GM12801 (cell line): ENCODE measurements at regions not wholly inside any gene's neighbourhood (a gene's known extent, or its start where the extent isn't known, plus 50 kb on each side); places are given as distances from the start of the nearest gene placed in this dataset.

Source experiments
- TF ChIP-seq, protein P1 (sequence below): IDR thresholded peaks from one replicate; pipeline ENCODE4 v1.5.1; 2011; ENCODE audit warnings: control low read depth; ENCODE audit not compliant: insufficient read length; ENCODE audit errors: extremely low read depth

DNA sequence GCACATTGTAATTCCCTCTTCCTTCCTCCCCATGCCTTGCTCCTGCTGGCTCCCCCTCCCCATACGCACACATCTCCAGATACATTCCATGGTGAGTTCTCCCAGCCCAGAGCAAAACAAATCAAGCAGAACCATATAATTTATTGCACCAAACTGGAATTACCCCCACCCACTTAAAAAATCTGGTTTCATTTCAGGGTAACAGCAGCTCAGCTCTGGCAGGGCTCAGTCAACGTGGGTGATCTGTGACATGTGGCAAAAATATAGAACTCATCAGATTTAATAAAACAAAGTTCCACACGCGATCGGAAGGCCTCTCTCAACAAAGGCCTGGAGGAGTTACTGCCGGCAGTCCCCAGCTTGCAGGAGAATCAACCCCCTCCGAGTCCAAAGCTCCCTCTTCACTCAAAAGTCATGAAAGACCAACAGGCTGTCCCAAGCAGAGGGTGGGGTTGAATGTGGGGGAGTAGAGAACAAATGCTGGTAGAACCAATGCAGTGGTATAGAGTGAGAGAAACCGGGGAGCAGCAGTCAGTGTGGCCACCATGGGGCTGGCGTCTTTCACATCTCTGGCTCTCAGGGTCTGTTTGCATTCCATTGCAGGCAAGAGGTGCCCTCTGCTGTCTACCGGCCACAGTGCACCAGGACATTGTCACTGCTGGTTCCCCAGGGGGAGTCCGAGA, 323.3 kb upstream of the NT5E start:
- TF ChIP-seq, protein P1, sequence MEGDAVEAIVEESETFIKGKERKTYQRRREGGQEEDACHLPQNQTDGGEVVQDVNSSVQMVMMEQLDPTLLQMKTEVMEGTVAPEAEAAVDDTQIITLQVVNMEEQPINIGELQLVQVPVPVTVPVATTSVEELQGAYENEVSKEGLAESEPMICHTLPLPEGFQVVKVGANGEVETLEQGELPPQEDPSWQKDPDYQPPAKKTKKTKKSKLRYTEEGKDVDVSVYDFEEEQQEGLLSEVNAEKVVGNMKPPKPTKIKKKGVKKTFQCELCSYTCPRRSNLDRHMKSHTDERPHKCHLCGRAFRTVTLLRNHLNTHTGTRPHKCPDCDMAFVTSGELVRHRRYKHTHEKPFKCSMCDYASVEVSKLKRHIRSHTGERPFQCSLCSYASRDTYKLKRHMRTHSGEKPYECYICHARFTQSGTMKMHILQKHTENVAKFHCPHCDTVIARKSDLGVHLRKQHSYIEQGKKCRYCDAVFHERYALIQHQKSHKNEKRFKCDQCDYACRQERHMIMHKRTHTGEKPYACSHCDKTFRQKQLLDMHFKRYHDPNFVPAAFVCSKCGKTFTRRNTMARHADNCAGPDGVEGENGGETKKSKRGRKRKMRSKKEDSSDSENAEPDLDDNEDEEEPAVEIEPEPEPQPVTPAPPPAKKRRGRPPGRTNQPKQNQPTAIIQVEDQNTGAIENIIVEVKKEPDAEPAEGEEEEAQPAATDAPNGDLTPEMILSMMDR: no peak

GRCh38 chr6:85125526-85125925, 324.4 kb upstream of the NT5E start:
- TF ChIP-seq, protein P1: no peak

DNA sequence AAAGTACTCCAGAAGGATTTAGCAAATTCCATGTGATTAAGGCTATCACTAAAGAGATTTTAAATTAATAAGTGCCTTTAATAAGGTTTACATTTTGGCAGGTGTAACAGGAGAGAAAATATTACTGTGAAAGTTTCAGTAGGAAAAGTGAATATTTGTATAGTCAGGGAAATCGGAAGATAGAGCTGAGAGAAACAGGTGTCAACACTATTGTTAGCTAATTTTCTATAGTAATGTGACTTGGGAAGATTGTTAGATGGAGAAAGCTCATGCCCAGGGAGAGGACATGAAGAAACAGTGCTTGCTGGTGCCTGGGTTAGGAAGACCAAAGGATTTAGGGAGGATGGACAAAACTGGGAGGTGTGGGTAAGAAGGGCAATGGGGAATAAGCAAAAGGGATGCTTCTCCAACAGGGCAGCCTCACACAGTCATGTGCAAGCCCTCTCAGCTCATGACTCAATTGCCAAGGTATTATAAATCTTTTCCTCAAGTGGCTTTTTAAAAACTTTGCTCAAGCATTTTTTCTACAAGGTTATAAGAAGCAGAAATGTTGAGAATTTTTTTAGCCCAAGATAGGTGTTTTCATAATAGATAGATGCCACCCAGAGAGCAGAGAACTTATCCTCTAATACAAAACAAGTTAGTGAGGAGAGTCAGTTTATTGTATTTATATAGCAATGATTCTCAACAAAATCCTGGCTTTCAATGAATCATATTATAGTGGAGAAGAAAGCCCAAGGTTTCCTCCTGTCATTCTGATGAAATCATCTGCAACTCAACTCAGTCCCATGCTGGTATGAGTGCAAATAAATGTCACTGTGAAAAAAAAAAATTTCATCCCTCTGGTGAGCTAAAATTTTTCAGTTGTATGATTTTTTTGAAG, 325.2 kb upstream of the NT5E start:
- TF ChIP-seq, protein P1: no peak

- TF ChIP-seq, protein P1: no peak
These were observed 328.7 kb upstream of the NT5E start for GRCh38 chr6:85121158-85121557.

GRCh38 chr6:85118652-85119235, 331.1 kb upstream of the NT5E start:
- TF ChIP-seq, protein P1: no peak

DNA sequence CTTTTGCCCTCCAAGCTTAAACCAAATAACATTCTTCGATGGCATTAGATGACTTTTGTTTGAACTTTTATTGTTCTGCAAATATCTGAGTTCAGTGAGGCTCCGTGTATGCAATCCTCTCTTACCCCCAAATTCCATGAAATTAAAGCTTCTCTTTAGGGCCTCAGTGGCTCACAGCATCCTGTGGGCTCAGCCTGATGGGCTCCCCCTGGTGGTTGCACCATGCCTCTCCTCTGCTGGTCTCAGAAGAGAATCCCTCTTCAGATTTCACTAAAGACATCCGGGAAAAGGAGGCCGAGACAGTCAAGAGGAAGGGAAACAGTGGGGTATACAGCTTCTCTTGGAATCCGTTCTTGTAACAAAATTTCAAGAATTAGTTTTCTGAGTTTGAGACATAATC, 331.6 kb upstream of the NT5E start:
- TF ChIP-seq, protein P1: no peak

GRCh38 chr6:85116475-85116874, 333.4 kb upstream of the NT5E start:
- TF ChIP-seq, protein P1: no peak
